ENCODE measurements at regions not wholly inside any gene's neighbourhood (a gene's known extent, or its start where the extent isn't known, plus 50 kb on each side); places are given as distances from the start of the nearest gene placed in this dataset.

DNA sequence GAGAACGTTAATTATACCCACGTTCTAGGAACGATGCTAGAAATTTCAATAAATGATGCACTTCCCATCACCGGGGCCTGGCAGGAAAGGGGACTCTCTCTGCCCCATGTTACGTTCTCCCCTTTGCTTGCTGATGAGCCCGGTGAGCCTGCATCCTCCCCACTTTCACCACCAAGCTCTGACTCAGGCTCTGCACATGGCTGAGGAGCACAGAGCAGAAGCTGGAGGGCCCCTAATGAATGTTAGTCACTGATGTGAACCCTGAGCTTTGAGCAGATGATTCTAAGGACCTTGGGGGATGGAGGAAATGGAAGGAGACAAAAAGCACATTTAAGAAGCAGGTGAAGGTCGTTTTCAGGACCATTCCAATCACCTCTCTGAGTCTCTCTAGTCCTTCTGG, 468.2 kb upstream of the ARID1B start:
- no peak for TF ChIP-seq ZFP36 (IDR thresholded peaks at IDR 0.05; ENCODE audit: borderline replicate concordance, partially characterized antibody)
- TF ChIP-seq POLR2A (IDR thresholded peaks at IDR 0.05; ENCODE audit: low read length): no peak
- no peak for TF ChIP-seq CHD4 (IDR thresholded peaks at IDR 0.05; ENCODE audit: borderline replicate concordance)
- no peak for TF ChIP-seq CHD2 (IDR thresholded peaks at IDR 0.05; ENCODE audit: low read length, partially characterized antibody)
- TF ChIP-seq MAFK (IDR thresholded peaks at IDR 0.05; ENCODE audit: partially characterized antibody): no peak
- no peak for TF ChIP-seq ZSCAN20 (CRISPR knock-in tag; IDR thresholded peaks at IDR 0.05)
- TF ChIP-seq, protein P1, sequence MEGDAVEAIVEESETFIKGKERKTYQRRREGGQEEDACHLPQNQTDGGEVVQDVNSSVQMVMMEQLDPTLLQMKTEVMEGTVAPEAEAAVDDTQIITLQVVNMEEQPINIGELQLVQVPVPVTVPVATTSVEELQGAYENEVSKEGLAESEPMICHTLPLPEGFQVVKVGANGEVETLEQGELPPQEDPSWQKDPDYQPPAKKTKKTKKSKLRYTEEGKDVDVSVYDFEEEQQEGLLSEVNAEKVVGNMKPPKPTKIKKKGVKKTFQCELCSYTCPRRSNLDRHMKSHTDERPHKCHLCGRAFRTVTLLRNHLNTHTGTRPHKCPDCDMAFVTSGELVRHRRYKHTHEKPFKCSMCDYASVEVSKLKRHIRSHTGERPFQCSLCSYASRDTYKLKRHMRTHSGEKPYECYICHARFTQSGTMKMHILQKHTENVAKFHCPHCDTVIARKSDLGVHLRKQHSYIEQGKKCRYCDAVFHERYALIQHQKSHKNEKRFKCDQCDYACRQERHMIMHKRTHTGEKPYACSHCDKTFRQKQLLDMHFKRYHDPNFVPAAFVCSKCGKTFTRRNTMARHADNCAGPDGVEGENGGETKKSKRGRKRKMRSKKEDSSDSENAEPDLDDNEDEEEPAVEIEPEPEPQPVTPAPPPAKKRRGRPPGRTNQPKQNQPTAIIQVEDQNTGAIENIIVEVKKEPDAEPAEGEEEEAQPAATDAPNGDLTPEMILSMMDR (IDR thresholded peaks at IDR 0.05): no peak
- TF ChIP-seq, protein P2, sequence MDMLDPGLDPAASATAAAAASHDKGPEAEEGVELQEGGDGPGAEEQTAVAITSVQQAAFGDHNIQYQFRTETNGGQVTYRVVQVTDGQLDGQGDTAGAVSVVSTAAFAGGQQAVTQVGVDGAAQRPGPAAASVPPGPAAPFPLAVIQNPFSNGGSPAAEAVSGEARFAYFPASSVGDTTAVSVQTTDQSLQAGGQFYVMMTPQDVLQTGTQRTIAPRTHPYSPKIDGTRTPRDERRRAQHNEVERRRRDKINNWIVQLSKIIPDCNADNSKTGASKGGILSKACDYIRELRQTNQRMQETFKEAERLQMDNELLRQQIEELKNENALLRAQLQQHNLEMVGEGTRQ (IDR thresholded peaks at IDR 0.05): no peak

All from A549 (cell line).